ENCODE measurements at regions not wholly inside any gene's neighbourhood (a gene's known extent, or its start where the extent isn't known, plus 50 kb on each side); places are given as distances from the start of the nearest gene placed in this dataset.

DNA sequence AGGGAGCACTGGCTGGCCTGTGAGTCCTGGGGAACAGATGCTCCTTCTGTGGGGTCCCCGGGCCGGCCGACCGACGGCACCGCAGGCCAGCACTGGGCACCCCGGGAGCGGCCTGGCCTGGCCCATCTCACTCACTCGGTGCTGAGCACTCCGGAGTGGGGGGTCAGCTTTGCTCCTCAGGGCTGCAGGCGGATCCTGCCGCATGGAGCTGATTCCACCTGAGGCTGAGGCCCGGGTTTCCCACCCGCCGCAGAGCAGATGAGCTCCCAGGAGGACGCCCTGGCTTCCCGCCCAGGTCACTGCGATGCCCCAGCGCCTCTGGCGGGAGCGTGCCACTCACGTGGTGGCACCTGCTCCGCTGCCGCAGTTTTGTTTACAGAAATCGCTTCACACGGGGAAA, 418.6 kb downstream of the GALR1 start:
- no peak for DNase-seq

- DNase-seq, result no peak
Observed at GRCh38 chr18:77669331-77669730, 419.7 kb downstream of the GALR1 start.

DNA sequence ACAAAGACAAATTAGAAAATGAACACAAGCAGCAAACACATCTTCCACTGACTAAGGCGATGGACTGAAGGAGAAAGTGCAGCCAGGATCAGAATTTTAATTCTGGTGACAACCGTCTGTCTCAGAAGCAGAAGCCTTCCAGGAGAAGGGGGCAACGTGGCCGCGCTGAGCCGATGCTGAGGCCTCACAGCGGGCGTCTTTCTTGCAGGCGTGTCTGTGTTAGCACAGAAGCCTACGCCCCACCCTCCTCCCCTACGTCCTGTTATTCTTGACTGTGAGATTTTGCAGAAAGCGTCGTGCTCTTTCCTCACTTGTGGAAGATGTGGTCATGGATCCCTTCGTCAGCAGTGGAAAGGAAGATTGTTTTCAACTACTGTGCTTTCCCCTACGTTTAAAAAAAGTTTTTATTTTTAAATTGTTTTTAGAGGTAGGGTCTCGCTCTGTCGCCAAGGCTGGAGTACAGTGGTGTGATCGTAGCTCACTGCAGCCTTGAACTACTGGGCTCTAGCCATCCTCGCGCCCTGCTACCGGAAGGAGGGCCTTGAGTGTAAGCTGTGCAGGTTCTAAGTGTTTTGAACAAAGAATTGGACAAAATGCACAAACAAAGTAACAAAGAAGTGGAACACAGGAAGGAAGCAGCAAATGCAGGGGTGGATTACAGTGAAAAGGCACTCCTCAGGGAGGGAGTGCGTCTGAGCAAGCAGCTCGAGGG, 422.0 kb downstream of the GALR1 start:
- no peak for DNase-seq

GRCh38 chr18:77676910-77677309, 427.3 kb downstream of the GALR1 start:
- DNase-seq, result no peak

GRCh38 chr18:77677536-77677935, 427.9 kb downstream of the GALR1 start:
- DNase-seq, result peak; percentile 61 to 62

GRCh38 chr18:77679869-77680268, 430.2 kb downstream of the GALR1 start:
- no peak for DNase-seq

DNA sequence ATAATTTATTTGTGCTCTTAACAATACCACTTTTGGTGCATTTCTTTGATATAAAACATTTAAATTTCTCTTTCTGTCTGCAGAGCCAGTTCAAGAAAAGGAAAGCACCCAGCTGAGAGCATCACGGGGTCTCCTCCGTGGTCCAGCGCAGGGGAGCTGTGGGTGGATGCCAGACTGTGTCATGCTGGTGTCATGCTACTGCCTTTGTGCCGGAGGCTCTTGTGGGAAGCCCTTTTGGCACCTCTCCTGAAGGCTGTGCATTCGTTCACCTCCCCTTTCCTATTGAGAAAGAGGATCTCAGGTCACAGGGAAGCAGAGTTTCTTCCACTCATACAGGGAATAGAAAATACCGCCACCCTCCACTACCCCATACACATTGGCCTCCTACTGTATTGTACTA, 450.4 kb downstream of the GALR1 start:
- no peak for DNase-seq

DNA sequence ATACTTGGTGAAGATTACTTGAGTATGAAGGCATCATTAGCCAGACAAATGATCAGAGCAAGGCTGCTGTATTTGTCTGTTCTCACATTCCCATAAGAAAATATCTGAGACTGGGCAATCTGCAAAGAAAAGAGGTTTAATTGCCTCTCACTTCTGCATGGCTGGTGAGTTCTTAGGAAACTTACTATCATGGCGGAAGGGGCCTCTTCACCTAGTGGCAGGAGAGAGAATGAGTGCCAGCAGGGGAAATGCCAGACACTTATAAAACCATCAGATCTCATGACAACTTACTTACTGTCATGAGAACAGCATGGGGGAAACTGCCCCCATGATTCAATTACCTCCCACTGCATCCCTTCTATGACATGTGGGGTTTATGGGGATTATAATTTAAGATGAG, 452.3 kb downstream of the GALR1 start:
- DNase-seq, result no peak

DNA sequence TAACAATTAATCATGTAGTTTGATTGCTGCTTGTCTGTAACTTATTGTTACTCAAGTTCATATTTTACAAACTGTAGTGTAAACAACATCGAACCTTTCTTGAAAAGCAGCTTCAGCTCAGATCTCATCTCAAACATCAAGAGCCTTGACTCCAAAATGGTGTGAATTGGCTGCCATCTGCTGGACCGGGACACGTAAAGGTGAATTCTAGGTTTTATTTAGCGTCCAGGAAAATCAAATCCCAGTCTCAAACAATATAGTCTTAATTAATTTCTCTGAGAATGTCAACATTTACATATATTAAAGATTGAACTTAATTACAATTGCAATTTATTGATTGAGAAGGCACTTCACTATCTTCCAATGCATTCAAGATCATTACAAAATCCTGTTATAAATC, 453.0 kb downstream of the GALR1 start:
- DNase-seq, result peak; percentile 45 to 66

- no peak for DNase-seq
Observed at GRCh38 chr18:77705301-77705700, 455.7 kb downstream of the GALR1 start.

DNA sequence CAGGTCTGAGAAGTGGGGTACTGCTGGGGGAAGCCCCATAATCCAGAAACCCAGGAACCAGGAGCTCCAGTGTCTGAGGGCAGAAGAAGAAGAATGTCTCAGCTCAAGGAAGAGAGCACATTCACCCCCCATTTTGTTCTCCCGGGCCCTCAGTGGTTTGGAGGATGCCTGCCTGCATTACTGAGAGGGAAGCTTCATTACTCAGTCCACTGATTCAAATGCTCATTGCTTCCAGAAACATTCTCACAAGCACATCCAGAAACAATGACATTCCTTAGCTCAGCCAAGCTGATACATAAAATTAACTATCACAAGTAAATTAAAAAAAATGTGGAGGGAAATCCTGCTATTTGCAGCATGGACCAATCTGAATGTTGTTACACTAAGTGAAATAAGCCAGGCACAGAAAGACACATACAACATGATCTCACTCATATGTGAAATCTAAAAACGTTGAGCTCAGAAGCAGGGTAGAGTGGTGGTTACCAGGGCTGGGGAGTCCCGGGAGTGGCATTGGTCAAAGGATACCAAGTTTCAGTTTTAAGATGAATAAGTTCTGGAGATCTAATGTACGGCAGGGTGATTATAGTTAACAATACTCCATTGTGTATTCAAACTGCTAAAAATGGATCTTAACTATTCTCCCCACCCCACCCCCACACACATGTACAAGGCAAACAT, 459.3 kb downstream of the GALR1 start:
- DNase-seq, result no peak

DNA sequence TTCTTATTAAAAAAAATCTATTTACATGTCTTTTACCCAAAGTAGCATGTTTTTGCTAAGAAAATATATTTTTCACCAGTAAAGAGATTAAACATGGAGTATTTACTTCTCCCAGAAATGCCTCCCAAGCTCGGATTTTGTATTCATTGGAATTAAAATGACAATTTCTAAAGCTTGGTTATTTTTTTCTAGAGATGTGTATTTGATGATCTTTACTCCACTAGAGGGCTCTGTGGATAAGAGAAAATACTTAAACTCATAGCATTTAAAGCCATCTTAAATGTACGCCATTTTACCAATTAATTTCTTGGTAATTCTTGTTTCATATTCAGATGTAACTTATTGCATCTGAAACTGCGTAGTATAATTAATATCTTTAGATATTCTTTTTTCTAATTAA, 461.4 kb downstream of the GALR1 start:
- peak in 1 of 2 experiments; percentile 21 for DNase-seq

- no peak for DNase-seq
Observed at GRCh38 chr18:77714716-77715115, 465.1 kb downstream of the GALR1 start.

- no peak for DNase-seq
Observed at GRCh38 chr18:77716282-77716681, 466.6 kb downstream of the GALR1 start.

GRCh38 chr18:77733292-77733903, 483.8 kb downstream of the GALR1 start:
- DNase-seq, result no peak

DNA sequence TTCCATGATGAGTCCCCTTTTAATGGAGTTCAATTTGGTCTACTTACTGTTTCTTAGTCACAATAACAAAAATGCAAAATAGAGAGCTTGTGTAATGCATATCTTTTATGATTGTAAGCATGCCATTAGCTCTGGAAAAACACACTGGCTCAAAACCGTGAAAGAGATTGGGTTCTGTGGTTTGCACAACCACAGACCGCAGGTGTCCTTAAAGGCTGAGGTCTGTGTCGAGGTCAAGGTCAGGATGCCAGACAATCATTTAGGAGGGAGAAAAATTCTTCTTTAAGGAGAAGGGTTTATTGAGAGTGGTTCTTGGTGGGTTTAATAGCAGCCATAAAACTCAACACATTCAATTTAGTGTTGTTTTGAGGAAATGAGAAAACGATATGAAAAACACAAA, 487.2 kb downstream of the GALR1 start:
- DNase-seq, result no peak

GRCh38 chr18:77737405-77737804, 487.8 kb downstream of the GALR1 start:
- no peak for DNase-seq

DNA sequence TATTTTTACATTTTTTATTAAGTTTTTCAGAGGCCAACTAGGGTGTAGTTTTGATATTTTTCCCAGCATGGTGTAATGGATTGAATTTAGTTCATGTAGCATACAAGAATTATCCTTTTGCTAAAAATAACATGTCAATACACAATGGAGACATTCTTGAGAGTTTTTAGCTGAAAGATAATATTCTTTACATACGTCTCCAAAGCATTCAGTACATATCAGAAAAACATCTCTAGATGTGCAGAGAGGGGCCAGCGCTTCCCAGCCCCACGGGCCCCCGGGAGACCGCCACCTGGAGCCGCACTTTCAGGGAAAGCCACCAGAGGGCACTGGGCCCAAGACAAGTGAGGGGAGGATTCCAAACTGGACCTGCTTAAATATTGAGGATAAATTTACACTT, 499.4 kb downstream of the GALR1 start:
- DNase-seq, result peak in 1 of 2 experiments; percentile 40

GRCh38 chr18:77750006-77750405, 500.4 kb downstream of the GALR1 start:
- no peak for DNase-seq

DNA sequence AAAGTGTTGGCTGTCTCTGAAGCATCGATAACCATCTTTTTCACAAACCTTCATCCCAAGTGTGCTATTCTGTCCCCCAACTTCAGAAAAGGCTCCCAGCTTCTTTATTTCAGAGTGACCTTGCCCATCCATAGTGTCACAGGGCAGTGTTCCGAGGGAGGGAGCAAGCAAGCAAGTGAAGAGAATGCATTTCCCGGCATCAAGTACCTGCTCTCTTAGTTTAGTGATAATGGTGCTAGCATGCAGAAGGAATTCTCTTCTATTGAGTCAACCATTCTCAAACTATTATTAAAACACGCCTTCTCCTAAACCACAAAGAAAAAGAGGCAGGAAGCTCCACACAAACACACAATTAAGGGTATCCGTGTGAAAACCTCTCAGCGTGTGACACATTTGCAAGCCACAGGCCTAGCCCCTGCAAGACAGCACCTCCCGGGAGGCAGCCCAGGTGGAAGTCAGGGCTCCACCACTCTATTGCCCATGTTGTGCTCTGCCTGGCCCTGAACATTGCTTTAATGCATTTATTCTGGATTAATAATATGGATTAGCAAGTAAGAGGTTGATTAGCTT, 504.9 kb downstream of the GALR1 start:
- DNase-seq, result no peak

GRCh38 chr18:77755187-77755586, 505.5 kb downstream of the GALR1 start:
- no peak for DNase-seq

DNA sequence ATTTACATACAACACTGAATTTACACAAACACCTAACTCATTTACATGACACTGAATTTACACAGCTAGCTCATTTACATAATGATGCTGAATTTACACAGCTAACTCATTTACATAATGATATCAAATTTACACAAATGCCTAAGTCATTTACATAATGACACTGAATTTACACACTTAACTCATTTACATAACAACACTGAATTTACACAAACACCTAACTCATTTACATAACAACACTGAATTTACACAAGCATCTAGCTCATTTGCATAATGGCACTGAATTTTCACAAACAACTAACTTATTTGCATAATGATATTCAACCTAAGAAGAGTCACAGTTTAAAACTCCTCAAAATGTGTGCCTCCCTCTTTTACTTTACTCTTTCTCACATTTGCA, 511.7 kb downstream of the GALR1 start:
- DNase-seq, result no peak

- no peak for DNase-seq
Observed at GRCh38 chr18:77762014-77762413, 512.4 kb downstream of the GALR1 start.

GRCh38 chr18:77762642-77763041, 513.0 kb downstream of the GALR1 start:
- DNase-seq, result no peak

Data from NCI-H524 (cell line).